Breast epithelium (tissue), 3 donors: ENCODE measurements at regions not wholly inside any gene's neighbourhood (a gene's known extent, or its start where the extent isn't known, plus 50 kb on each side); places are given as distances from the start of the nearest gene placed in this dataset.

Experiments
- POLR2A ChIP-seq: fragments of 450-650 bp; IDR thresholded peaks from one replicate; pipeline ENCODE4 v1.6.1; 2016; ENCODE audit warnings: antibody characterized with exemption, mild to moderate bottlenecking, moderate library complexity
- TF ChIP-seq, protein P1 (sequence below), 3 donors: fragments of 450-650 bp; IDR thresholded peaks; one replicate each; pipeline ENCODE4 v1.5.1; 2016 to 2017; ENCODE audit warnings: antibody characterized with exemption in 3 of 3, mild to moderate bottlenecking in 3 of 3, moderate library complexity in 3 of 3

GRCh38 chr2:143957321-143957720 lies 562.6 kb downstream of the ZEB2 start:
- TF ChIP-seq, protein P1, sequence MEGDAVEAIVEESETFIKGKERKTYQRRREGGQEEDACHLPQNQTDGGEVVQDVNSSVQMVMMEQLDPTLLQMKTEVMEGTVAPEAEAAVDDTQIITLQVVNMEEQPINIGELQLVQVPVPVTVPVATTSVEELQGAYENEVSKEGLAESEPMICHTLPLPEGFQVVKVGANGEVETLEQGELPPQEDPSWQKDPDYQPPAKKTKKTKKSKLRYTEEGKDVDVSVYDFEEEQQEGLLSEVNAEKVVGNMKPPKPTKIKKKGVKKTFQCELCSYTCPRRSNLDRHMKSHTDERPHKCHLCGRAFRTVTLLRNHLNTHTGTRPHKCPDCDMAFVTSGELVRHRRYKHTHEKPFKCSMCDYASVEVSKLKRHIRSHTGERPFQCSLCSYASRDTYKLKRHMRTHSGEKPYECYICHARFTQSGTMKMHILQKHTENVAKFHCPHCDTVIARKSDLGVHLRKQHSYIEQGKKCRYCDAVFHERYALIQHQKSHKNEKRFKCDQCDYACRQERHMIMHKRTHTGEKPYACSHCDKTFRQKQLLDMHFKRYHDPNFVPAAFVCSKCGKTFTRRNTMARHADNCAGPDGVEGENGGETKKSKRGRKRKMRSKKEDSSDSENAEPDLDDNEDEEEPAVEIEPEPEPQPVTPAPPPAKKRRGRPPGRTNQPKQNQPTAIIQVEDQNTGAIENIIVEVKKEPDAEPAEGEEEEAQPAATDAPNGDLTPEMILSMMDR (IDR thresholded peaks at IDR 0.05), result no peak
- no peak for TF ChIP-seq POLR2A
